Lung (tissue), 11 donors: ENCODE measurements at regions not wholly inside any gene's neighbourhood (a gene's known extent, or its start where the extent isn't known, plus 50 kb on each side); places are given as distances from the start of the nearest gene placed in this dataset.

Experiments used
- ATAC-seq: fragments of 200-7000 bp; cut with Tn5 transposase; one replicate; pipeline ENCODE4 v1.9.1; 2020; ENCODE audit warnings: moderate number of reproducible peaks; ENCODE audit not compliant: insufficient read depth, low FRiP score
- DNase-seq, 3 donors: peaks; one replicate each; pipeline ENCODE4 v3.0.0-alpha.2; 2013 to 2017
- H3K27ac ChIP-seq, 2 donors: one replicate each; pipeline ENCODE4 v1.5.1; 2013; ENCODE audit warnings: mild to moderate bottlenecking in 2 of 2, moderate library complexity in 2 of 2, control low read depth in 1 of 2, inconsistent platforms in 1 of 2, low read depth in 1 of 2, low read length in 1 of 2
- H3K27me3 ChIP-seq, 3 donors: one replicate each; pipeline ENCODE4 v1.5.1; 2013; ENCODE audit warnings: low read length in 2 of 3; ENCODE audit not compliant: control insufficient read depth in 3 of 3, insufficient read depth in 3 of 3
- H3K36me3 ChIP-seq, 4 donors: one replicate each; pipeline ENCODE4 v1.5.1; 2013; ENCODE audit warnings: low read length in 4 of 4, mild to moderate bottlenecking in 1 of 4, moderate library complexity in 1 of 4; ENCODE audit not compliant: control insufficient read depth in 4 of 4, insufficient read depth in 4 of 4
- H3K4me1 ChIP-seq, 5 donors: one replicate each; pipeline ENCODE4 v1.5.1; 2013; ENCODE audit warnings: low read length in 5 of 5, mild to moderate bottlenecking in 2 of 5, moderate library complexity in 1 of 5; ENCODE audit not compliant: control insufficient read depth in 5 of 5, insufficient read depth in 5 of 5
- H3K4me3 ChIP-seq: one replicate; pipeline ENCODE4 v1.5.1; 2013; ENCODE audit warnings: mild to moderate bottlenecking, control low read depth, moderate library complexity
- H3K9ac ChIP-seq, 2 donors: one replicate each; pipeline ENCODE4 v1.5.1; 2013; ENCODE audit warnings: low read length in 2 of 2, control low read depth in 1 of 2; ENCODE audit not compliant: insufficient read depth in 1 of 2
- H3K9me3 ChIP-seq, 4 donors: one replicate each; pipeline ENCODE4 v1.5.1; 2013; ENCODE audit warnings: low read length in 3 of 4, mild to moderate bottlenecking in 1 of 4, moderate library complexity in 1 of 4; ENCODE audit not compliant: control insufficient read depth in 4 of 4, insufficient read depth in 3 of 4
- CTCF ChIP-seq: IDR thresholded peaks from 2 replicates; pipeline ENCODE4 v1.5.1; 2012; ENCODE audit warnings: mild to moderate bottlenecking; ENCODE audit errors: control extremely low read depth, extremely low read depth
- WGBS, 2 donors: extraction: QIAGEN DNeasy Blood & Tissue Kit; methylation state at CpG; one replicate each; pipeline ENCODE4 v1.1.7; 2013; 5-methylcytosine and 5-hydroxymethylcytosine counted together
- donor health status: control.
- donor health status: control.
- donor health status: Bipolar disorder and iron deficiency.
- donor health status: healthy.
- donor health status: DM: yes; HTN: yes; CAD: no.

GRCh38 chr6:108750801-108751200 is 97.4 kb upstream of the ARMC2 start:
- Histone ChIP-seq H3K9ac (no peak overlapping the region), H3K9me3 (no peaks in the 10 kb centered on the region), H3K36me3 (no peaks in the 10 kb centered on the region), H3K27me3 (no peaks in the 10 kb centered on the region), H3K4me1 (peaks cover 0 to 18% (median 8%) of the 10 kb centered on the region in 5 donors), H3K27ac (no peak overlapping the region), H3K4me3 (no peak overlapping the region)
- ATAC-seq: no peak
- TF ChIP-seq CTCF: no peak
- no peak for DNase-seq
- 93 to 94% methylated on average over 8 of the region's 8 CpGs for WGBS, 2 donors

GRCh38 chr6:108751282-108751681 is 96.9 kb upstream of the ARMC2 start:
- H3K9me3 ChIP-seq: no peaks in the 10 kb centered on the region
- no peaks in the 10 kb centered on the region for H3K27me3 ChIP-seq
- no peak overlapping the region for H3K9ac ChIP-seq
- H3K4me1 ChIP-seq: peaks cover 0 to 18% (median 8%) of the 10 kb centered on the region in 5 donors
- no peak overlapping the region for H3K4me3 ChIP-seq
- H3K27ac ChIP-seq: no peak overlapping the region
- DNase-seq (no peak), ATAC-seq (no peak)
- TF ChIP-seq CTCF: no peak
- H3K36me3 ChIP-seq: no peaks in the 10 kb centered on the region
- 91 to 97% methylated on average over 5 of the region's 5 CpGs for WGBS, 2 donors

DNA sequence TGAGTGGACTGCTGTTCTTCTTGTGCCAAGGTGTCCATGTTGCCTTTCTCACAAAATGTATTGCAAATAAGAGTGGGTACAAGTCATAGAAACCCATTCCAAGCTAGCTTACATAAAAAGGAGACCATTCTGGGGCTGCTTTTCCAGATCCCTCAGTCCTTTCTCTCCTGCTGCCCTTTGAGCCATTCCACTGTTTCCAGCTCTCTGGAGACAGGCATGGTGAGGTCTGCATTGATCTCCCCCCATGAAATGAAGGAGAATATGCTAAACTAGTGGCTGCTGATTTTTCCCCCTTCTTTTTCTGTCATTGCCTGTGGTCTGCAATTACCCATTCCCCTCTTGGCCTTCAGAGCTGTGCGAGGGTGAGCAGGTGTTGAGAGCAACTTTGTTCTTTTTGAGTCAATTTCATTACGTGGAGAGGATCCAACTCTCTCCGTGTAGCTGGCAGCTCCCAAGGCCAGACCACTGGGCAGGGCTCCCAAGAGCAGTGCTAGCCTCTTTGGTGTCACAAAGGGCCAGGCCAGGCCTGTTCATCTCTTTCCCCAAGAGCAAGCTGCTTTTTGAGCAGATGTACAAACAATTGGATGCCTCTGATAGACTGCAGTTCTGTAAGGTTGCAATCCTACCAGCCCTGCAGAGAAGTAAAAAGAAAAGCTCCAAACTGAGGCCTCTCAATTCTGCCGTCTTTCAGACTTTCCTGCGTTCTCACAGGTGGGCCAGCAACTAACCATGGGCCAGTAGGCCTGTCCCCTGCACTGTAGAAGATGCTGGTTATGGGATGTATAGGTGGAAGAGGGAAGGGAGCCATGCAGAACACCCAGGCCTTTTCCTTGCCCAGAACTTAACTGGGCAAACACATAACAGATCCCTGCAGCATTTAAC is 96.1 kb upstream of the ARMC2 start:
- ATAC-seq (no peak), DNase-seq (no peak)
- no peaks in the 10 kb centered on the region for H3K9me3 ChIP-seq
- no peak overlapping the region for H3K9ac ChIP-seq
- TF ChIP-seq CTCF: no peak
- WGBS, 2 donors: 67 to 80% methylated on average over 5 of the region's 5 CpGs
- no peaks in the 10 kb centered on the region for H3K27me3 ChIP-seq
- no peaks in the 10 kb centered on the region for H3K36me3 ChIP-seq
- H3K4me1 ChIP-seq: peaks cover 0 to 18% (median 8%) of the 10 kb centered on the region in 5 donors
- H3K27ac ChIP-seq: no peak overlapping the region
- no peak overlapping the region for H3K4me3 ChIP-seq
